ENCODE measurements at regions not wholly inside any gene's neighbourhood (a gene's known extent, or its start where the extent isn't known, plus 50 kb on each side); places are given as distances from the start of the nearest gene placed in this dataset.

- no peak for DNase-seq (ENCODE audit: low read depth in 3 of 3, low spot score in 2 of 3)
Observed at GRCh38 chr11:10909141-10909883, 51.5 kb upstream of the ZBED5 start.

GRCh38 chr11:10908215-10908951 is 50.5 kb upstream of the ZBED5 start:
- no peak for DNase-seq (ENCODE audit: low read depth in 3 of 3, low spot score in 2 of 3)

Measured in right renal cortex interstitium (tissue), 3 donors.